Fibroblast of skin of right quadriceps (primary cell): ENCODE measurements at regions not wholly inside any gene's neighbourhood (a gene's known extent, or its start where the extent isn't known, plus 50 kb on each side); places are given as distances from the start of the nearest gene placed in this dataset.

ENCODE experiments used
- DNase-seq: peaks from one replicate; pipeline ENCODE4 v3.0.0-alpha.2; 2013

DNA sequence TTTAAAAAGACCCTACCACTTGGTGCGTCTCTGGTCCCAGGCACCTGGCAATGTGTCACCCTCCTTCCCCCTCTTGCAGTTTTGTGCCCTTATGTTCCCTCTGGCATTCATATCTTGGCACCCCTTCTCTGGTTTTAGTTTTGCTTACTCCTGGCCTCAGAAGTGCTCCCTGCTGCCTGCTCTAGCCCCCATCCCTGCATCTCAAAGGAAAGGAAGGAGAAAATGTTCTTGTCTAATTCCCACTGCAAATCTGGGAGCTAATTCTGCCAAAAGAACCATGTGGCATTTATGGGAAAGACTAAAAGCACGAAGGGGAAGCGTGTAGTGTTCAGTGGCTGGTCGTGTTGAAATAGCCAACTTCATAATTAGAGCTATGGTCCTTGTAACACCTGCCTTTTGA, 340.1 kb upstream of the RPS6KA3 start:
- no peak for DNase-seq

DNA sequence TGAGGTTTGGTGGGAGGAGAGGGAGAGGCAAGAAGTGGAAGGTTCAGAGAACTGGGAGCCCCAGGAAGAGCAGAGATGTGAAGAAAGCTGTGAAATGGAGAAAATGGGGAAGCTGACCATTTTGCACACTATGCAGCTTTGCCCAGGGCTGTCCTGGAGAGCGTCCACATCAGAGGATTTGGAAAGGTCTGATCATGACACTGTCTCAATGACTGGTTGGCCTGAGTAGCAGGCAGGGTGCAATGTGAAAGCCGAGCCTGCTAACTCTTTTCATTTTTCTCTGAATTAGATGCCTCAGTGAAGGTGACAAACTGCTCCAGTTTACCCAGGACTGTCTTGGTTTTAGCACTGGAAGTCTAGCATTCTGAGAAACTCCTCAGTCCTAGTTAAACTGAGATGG, 330.1 kb upstream of the RPS6KA3 start:
- DNase-seq = no peak

- peak; percentile 46 for DNase-seq
Measured at GRCh38 chrX:20595928-20596575, 329.3 kb upstream of the RPS6KA3 start.

- DNase-seq = peak; percentile 45
Measured at GRCh38 chrX:20594985-20595384, 328.3 kb upstream of the RPS6KA3 start.

GRCh38 chrX:20593836-20594235, 327.1 kb upstream of the RPS6KA3 start:
- no peak for DNase-seq

DNA sequence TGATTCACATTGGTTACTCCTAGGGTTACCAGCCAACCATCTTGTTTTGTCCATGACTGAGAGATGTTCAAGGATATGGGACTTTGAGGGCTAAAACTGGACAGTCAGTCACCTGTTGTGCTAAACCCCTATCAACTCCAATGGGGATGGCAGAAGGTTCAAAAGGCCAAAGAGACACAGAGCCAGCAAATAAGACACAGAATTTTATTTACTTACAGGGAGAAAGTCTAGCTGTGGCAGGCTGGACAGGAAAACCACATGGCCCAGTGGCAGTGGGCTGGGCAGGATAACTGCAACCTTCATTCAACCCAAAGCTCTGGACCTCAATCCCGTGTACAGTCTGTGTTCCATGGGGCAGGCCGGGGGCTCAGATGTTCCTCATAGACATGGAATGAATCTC, 326.7 kb upstream of the RPS6KA3 start:
- no peak for DNase-seq

DNA sequence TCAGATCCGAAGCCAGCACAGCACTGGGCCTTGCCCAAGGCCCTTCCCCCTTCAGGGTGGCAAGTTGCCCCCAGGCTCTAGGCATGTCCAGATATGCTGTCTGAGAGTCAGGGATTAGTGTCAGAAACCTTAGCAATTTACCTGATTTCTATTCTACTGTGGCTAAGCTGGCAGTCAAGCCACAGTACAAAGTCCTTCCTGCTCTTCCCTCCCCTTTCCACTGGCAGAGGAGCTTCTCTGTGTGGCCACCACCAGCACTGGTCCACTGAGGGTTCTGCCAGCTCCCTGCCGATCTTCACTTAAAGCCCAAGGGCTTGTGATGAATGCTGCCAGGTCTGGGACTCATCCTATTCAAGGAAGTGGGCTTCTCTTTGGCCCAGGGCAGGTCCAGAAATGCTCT, 324.5 kb upstream of the RPS6KA3 start:
- DNase-seq = no peak

- peak; percentile 14 for DNase-seq
Measured at GRCh38 chrX:20585782-20586181, 319.1 kb upstream of the RPS6KA3 start.

GRCh38 chrX:20571611-20572010, 304.9 kb upstream of the RPS6KA3 start:
- DNase-seq = peak; percentile 3

DNA sequence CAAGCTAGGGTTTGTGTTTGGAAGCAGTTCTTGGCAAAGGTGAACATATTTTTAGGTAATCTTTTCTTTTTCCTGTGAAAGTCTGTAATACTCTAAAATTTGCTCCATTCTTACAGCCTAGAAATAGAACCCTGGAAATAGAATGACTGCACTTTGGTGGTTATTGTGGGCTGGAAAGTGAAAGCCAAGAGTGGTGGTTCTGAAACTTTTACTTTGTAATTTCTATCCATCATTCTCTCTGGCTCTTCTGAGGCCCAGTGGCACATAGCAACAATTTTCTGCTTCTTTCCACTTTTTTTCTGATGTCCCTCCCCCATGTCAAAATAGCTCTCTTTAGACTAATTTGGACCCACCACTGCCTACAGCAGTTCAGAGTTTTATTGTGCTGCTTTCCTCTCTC, 300.4 kb upstream of the RPS6KA3 start:
- DNase-seq = no peak

DNA sequence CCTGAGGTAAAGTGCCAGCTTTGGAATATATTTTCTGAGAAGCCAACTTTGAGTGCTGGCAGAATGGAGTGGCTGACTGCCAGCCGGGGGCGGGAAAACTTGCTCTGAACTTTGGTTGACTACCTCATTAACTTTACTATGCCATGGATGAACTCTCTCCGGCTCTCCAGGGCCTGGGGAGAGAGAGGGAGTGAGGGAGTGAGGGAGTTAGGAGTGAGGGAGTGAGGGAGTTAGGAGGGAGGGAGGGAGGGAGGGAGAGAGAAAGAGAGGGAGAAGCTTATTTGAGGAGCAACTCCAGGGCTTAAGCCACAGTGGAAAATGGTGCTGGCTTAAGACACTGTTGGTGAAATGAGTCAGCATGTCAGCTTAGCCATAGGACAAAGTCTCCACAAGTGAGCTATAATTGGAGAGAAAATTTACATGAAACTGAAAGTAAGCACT, 280.9 kb upstream of the RPS6KA3 start:
- DNase-seq = peak; percentile 61

DNA sequence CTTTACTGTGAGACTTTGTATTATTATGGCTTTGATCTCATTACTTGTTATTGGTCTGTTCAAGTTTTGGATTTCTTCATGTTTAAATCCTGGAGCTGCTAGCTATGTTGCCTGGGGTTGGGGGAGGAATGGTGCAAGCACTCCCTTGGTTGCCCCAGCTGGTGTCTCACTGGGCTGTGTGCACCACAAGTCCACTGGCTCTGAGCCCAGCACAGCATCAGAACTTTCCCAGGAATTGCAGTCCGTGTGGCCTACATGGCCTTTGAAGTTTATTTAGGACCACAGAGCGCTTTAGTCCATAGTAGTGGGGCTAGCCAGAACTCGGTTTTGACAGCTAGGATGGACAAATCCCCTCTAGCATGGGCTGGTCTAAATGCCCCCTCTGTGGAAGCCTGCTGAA, 278.8 kb upstream of the RPS6KA3 start:
- DNase-seq = peak; percentile 13

DNA sequence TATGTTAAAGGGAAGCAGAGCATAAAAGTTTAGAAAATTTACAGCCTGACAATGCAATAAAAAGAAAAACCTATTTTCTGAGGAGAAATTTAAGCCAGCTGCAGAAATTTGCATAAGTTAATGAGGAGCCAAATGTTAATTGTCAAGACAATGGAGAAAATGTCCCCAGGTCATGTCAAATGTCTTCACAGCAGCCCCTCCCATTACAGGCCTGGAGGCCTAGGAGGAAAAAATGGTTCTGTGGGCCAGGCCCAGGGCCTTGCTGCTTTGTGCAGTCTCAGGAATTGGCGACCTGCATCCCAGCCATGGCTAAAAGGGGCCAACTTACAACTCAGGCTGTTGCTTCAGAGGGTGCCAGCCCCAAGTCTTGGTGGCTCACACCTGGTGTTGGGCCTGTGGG, 275.4 kb upstream of the RPS6KA3 start:
- no peak for DNase-seq

DNA sequence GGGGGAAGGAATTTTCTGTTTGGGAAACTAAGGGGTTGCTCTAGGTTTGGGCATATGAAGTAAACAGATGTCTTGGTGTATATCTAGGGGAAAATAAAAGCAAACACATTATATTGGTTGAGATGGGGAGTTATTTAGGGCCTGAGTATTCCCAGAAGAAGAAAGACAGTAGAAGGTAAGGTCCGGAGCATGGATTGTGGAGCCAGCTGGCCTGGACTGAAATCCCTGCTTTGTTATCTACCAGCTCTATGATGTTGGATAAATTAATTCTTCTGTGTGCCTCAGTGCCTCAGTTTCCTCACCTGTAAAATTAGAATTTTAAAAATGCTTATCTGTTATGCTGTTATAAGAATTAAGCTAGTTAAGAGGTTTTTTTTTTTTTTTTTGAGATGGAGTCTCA, 272.3 kb upstream of the RPS6KA3 start:
- no peak for DNase-seq

DNA sequence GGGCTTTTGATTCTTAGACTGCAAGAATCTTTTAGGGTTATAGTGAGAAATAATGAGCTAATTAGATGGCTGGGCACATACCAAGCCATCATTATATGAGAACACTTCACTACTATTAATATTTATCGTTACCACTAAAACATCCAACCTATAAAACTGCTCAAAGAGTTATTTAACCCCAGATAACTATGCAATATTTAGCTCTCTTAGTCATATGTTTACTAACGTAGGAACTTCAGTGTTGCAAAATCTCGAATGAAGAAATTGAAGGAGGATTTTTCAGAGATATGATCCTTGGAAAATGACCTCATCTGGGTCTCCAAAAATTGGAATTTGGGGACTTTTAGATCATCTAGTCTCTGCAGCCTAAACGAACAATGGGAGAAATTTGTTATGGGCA, 265.0 kb upstream of the RPS6KA3 start:
- no peak for DNase-seq

GRCh38 chrX:20530406-20530921, 263.8 kb upstream of the RPS6KA3 start:
- peak; percentile 68 for DNase-seq

- no peak for DNase-seq
Measured at GRCh38 chrX:20529711-20530110, 263.0 kb upstream of the RPS6KA3 start.

DNA sequence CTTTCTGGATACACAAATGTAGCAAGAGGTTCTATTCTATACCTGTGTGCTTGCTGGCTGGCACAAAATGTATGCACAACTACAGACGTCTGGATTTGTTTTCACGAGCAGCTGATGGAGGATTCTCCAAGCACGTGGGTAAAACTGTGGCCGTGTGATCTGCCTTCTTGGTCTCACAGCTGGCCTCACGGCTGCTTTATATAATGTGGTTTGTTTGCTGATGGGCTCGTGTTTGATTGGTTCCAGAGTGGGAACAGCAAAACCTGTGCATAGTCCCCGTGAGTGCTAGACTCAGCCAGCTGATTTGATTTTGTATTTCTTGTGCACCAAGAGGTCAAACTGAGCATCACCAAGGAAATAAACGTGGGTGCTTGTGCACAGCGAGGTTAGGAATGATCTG, 262.6 kb upstream of the RPS6KA3 start:
- DNase-seq = no peak

DNA sequence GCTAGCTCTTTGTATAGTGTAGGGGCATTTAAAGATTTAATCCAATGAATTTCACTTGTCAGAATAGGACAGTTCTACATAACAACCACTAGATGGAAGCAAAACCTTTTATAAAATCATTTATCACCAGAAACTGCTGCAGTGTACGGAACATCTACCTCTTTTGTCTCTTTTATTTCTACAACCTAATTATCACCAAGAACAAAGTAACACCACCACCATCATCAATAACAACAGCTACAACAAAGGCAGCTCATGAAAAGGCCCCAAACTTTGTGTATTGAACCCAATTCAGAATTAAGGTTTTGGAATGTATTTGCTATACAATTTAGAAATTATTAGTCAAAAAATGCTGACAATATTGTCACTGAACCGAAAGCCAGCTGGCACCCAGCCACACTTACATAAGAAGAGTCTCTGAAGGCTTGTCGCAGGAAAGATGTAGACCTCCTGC, 260.9 kb upstream of the RPS6KA3 start:
- no peak for DNase-seq

- DNase-seq = no peak
Measured at GRCh38 chrX:20527041-20527440, 260.3 kb upstream of the RPS6KA3 start.

DNA sequence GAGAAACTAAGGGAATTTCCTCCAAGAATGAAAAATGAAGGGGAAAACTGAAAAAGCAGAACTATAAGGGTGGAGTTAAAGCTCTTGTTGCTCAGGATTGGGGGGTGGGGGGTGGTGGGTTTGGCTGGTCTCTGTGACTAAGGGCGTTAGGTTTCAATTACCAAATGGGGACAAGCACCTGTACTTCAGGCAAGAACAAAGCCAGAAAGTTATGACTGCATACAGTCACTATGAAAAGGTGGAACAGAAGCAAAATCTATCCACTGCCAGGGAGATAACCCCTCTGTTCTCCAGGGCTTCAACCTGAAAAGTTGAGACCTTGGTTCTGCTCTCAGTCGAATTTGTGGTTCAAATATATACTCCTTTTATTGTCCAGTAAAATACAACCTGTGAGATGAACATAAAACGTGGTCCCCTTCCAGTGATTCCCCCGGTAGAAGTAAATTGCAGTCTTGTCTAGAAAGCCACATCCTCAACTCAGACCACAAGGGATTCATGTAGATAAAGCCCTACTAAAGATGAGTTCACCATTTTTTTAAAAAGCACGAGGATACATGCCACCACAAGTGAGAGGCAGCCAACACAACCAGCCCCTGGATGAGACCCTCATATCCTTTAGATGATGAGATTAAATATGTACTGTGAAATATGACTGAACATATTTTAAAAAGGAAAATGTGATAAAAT, 257.1 kb upstream of the RPS6KA3 start:
- DNase-seq = no peak

DNA sequence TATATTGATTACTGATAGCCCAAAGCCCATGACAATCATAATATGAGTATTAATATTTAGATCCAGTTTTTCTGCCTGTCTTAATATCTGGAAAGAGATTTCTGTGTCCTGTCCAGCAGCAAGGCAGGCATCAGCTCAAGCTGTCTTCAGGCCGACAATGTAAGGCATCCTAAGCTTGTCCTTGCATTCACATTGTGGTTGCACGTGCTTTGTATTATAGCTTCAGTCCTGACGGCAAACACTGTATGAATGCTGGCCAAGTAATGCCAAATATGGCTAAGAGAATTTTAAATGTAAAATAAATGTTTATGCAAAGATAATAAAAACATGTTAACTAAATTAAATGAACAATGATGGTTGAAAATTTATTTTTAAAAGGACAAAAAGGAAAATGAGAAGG, 255.7 kb upstream of the RPS6KA3 start:
- DNase-seq = peak; percentile 41

- peak; percentile 64 for DNase-seq
Measured at GRCh38 chrX:20521222-20521621, 254.5 kb upstream of the RPS6KA3 start.

DNA sequence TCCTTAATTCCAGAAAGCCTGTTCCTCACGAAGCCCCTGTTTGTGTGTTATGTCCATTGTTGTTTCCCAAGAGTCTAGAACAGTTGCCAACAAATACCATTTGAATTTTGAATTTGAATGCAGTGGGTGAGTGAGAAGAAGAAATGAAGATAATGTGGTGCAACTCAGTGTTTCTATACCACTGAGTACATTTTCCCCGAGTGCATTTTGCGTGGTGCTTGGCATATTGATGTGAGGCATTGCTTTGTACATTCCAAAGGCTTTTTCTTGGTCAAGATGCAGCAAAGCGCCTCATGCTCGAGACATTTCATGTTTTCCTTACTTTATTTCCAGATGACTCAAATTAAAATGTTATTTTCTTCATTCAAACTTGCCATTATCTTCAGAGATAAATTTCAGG, 253.1 kb upstream of the RPS6KA3 start:
- DNase-seq = no peak

GRCh38 chrX:20519146-20519545, 252.4 kb upstream of the RPS6KA3 start:
- no peak for DNase-seq
